ENCODE measurements at regions not wholly inside any gene's neighbourhood (a gene's known extent, or its start where the extent isn't known, plus 50 kb on each side); places are given as distances from the start of the nearest gene placed in this dataset.

DNA sequence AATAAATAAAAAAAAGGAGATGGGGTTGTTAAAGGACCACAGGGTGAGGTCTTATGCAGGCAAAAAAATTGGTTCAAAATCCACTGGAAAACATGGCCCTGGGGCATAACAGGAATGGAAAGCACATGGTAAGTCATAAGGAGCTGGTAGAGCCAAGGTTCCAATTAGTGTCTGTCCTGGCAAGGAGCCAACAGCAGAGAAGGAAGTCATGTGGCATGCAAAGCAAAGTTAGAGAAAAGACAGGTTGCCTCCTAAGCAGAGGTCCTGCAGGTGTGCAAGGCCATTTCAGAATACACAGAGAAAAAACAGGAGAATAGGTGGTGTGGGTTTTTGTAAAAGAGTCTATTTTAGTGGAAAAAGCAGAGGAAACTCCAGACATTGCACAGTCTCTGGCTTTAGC lies 1881.7 kb downstream of the ARAP2 start:
- no peak overlapping the region for H3K4me3 Mint-ChIP-seq
- TF ChIP-seq, protein P1, sequence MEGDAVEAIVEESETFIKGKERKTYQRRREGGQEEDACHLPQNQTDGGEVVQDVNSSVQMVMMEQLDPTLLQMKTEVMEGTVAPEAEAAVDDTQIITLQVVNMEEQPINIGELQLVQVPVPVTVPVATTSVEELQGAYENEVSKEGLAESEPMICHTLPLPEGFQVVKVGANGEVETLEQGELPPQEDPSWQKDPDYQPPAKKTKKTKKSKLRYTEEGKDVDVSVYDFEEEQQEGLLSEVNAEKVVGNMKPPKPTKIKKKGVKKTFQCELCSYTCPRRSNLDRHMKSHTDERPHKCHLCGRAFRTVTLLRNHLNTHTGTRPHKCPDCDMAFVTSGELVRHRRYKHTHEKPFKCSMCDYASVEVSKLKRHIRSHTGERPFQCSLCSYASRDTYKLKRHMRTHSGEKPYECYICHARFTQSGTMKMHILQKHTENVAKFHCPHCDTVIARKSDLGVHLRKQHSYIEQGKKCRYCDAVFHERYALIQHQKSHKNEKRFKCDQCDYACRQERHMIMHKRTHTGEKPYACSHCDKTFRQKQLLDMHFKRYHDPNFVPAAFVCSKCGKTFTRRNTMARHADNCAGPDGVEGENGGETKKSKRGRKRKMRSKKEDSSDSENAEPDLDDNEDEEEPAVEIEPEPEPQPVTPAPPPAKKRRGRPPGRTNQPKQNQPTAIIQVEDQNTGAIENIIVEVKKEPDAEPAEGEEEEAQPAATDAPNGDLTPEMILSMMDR (IDR thresholded peaks at IDR 0.05; ENCODE audit: unreplicated experiment in 3 of 3): no peak
- peaks cover 8% of the 10 kb centered on the region for H3K9me3 Mint-ChIP-seq
- H3K36me3 Mint-ChIP-seq (ENCODE audit: low read depth): no peaks in the 10 kb centered on the region
- H3K4me1 Mint-ChIP-seq: no peaks in the 10 kb centered on the region
- H3K27me3 Mint-ChIP-seq (ENCODE audit: low read depth): no peaks in the 10 kb centered on the region
- no peak overlapping the region for H3K27ac Mint-ChIP-seq

DNA sequence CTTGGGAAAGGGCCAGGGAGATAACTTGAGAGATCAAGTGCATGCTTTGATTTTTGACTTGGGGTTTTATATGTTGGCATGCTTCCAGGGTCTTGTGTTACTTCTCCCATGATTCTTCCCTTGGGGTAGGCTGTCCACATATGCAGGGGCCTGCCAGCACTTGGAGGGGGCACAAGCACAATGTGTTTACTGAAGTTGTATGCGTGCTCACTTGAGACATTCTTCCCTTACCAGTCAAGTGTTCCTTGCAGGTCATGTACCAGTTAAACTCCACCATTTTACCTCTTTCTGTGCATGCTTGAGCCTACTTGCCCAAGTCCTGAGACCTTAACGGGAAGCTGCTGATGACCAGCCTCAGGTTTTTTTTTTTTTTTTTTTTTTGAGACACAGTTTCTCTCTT lies 1880.5 kb downstream of the ARAP2 start:
- Mint-ChIP-seq H3K4me1 (no peaks in the 10 kb centered on the region), H3K27me3 (ENCODE audit: low read depth) (no peaks in the 10 kb centered on the region), H3K27ac (no peak overlapping the region), H3K36me3 (ENCODE audit: low read depth) (no peaks in the 10 kb centered on the region), H3K9me3 (peaks cover 8% of the 10 kb centered on the region), H3K4me3 (no peak overlapping the region)
- TF ChIP-seq, protein P1 (IDR thresholded peaks at IDR 0.05; ENCODE audit: unreplicated experiment in 3 of 3): no peak

DNA sequence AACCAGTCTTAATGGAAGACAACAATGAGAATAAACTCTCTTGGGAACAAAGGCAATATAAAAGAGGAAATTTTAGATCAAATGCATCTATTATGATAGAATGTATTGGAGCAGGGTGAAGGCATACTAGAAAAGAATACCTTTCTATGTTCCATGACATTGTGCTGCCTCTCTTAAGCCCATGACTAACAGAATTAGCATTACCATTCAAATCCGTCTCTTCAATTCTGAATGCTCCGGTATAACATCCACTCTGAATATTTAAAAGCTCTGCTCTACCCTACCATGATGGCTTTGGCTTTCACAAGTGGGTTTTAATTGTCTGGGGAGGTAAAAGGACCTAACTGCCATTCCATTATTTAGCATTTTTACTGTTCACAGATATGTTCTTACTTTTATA lies 1878.4 kb downstream of the ARAP2 start:
- Mint-ChIP-seq H3K36me3 (ENCODE audit: low read depth) (no peaks in the 10 kb centered on the region), H3K27ac (no peak overlapping the region), H3K4me3 (no peak overlapping the region), H3K27me3 (ENCODE audit: low read depth) (no peaks in the 10 kb centered on the region), H3K4me1 (no peaks in the 10 kb centered on the region), H3K9me3 (peaks cover 8% of the 10 kb centered on the region)
- TF ChIP-seq, protein P1 (IDR thresholded peaks at IDR 0.05; ENCODE audit: unreplicated experiment in 3 of 3): no peak

DNA sequence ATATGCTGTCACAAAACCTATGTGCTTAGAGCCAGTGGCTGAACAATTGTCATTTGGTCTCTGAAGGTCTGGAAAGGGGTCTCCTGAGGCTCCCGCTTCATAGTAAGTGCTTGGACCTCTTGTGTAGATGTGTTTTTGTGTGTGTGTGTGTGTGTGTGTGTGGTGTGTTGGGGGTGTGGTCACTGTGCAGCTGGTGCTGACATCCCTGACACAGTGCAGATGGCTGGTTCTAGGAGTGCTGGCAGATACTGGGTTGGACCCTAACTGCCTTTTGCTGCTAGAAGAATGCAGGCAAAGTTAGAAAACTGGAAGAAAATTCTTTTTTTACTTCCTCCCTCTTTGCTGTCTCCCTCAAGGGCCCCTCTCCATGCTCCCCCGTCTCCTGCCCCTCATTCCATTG lies 1872.6 kb downstream of the ARAP2 start:
- Mint-ChIP-seq H3K27ac (no peak overlapping the region), H3K9me3 (no peaks in the 10 kb centered on the region), H3K27me3 (ENCODE audit: low read depth) (no peaks in the 10 kb centered on the region), H3K36me3 (ENCODE audit: low read depth) (no peaks in the 10 kb centered on the region), H3K4me3 (no peak overlapping the region), H3K4me1 (no peaks in the 10 kb centered on the region)
- TF ChIP-seq, protein P1 (IDR thresholded peaks at IDR 0.05; ENCODE audit: unreplicated experiment in 3 of 3): no peak

DNA sequence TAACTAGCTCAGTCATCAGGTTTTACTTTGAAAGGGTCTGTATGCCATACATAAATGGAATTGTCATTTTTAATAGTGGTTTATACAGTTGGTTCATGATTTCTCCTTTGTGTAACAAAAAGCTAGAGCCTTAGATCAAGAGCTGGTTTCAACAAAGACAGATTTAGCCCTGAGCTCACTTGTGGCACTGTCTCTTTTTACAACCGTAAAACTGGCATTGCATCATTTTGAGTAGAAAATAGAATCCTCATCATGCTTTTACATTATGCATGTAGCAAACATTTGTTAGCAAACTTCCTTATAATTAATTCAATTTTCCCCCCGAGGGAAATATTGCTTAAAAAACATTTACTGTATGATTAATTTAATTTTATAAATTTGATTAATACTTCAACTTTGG lies 1871.5 kb downstream of the ARAP2 start:
- Mint-ChIP-seq H3K4me1 (no peaks in the 10 kb centered on the region), H3K27me3 (ENCODE audit: low read depth) (no peaks in the 10 kb centered on the region), H3K27ac (no peak overlapping the region), H3K4me3 (no peak overlapping the region), H3K36me3 (ENCODE audit: low read depth) (no peaks in the 10 kb centered on the region), H3K9me3 (no peaks in the 10 kb centered on the region)
- TF ChIP-seq, protein P1 (IDR thresholded peaks at IDR 0.05; ENCODE audit: unreplicated experiment in 3 of 3): no peak

DNA sequence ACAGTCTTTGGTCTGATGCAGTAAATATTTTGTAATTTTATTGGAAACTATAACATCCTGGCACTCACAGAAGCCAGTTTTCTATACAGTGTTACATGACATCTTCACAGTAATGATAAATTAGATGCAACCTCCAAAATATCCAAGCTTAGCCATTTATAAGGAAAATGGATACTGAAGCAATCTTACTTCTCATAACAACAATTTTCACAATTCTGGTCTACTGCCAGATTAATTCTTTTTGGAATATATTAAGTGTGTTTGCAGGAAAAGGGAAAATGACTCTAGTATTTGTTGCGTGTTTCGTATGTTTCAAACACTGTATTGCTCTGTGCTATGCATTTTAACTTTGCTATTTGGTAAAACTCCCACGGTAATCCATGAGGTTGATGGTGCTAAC lies 1870.9 kb downstream of the ARAP2 start:
- no peak overlapping the region for H3K4me3 Mint-ChIP-seq
- no peaks in the 10 kb centered on the region for H3K4me1 Mint-ChIP-seq
- no peaks in the 10 kb centered on the region for H3K36me3 Mint-ChIP-seq (ENCODE audit: low read depth)
- no peaks in the 10 kb centered on the region for H3K27me3 Mint-ChIP-seq (ENCODE audit: low read depth)
- H3K9me3 Mint-ChIP-seq: no peaks in the 10 kb centered on the region
- no peak overlapping the region for H3K27ac Mint-ChIP-seq
- TF ChIP-seq, protein P1 (IDR thresholded peaks at IDR 0.05; ENCODE audit: unreplicated experiment in 3 of 3): no peak

Measured in nephron (organoid).